PC-3 (cell line): ENCODE measurements at regions not wholly inside any gene's neighbourhood (a gene's known extent, or its start where the extent isn't known, plus 50 kb on each side); places are given as distances from the start of the nearest gene placed in this dataset.

Experiments used
- ATAC-seq: fragments of 200-7000 bp; cut with Tn5 transposase; 2 replicates; pipeline ENCODE4 v1.9.1; 2020; ENCODE audit warnings: mild to moderate bottlenecking, moderate library complexity
- BruUV-seq: library from RNA; stranded (reverse); fragments of 400-500 nt; replicated peaks from 2 replicates; lab custom pipeline; 2021; lab: Mats Ljungman, UMichigan
- CTCF ChIA-PET: fragments of 300-600 bp; sonication (Branson Sonifier 250); formaldehyde crosslinking; loops from one replicate; lab custom pipeline; 2022; ENCODE audit warnings: antibody characterized with exemption; lab: Charles Lee
- POLR2A ChIA-PET: fragments of 300-600 bp; sonication (Branson Sonifier 250); formaldehyde crosslinking; loops from one replicate; lab custom pipeline; 2022; ENCODE audit warnings: antibody characterized with exemption; ENCODE audit not compliant: unreplicated experiment; lab: Charles Lee
- DNase-seq: peaks from one replicate; pipeline ENCODE4 v3.0.0-alpha.2; 2015
- H2AFZ ChIP-seq: fragments of 300-600 bp; sonication (generic); 2 replicates; pipeline ENCODE4 v1.6.0; 2016; ENCODE audit warnings: antibody characterized with exemption, low read length
- H3F3A ChIP-seq: fragments of 300-600 bp; sonication (generic); one replicate; pipeline ENCODE4 v1.6.0; 2017; ENCODE audit warnings: antibody characterized with exemption, low read length, control low read depth, mild to moderate bottlenecking; ENCODE audit not compliant: unreplicated experiment
- H3K27ac ChIP-seq: fragments of 300-600 bp; sonication (generic); 2 replicates; pipeline ENCODE4 v1.5.1; 2016; ENCODE audit warnings: mild to moderate bottlenecking, low read length
- H3K27me3 ChIP-seq: fragments of 300-600 bp; sonication (generic); 2 replicates; pipeline ENCODE4 v1.6.1; 2016; ENCODE audit warnings: low read length, mixed read lengths
- H3K36me3 ChIP-seq: fragments of 300-600 bp; sonication (generic); 2 replicates; pipeline ENCODE4 v1.6.1; 2016; ENCODE audit warnings: low read depth, mixed run types, low read length, mixed read lengths
- H3K4me1 ChIP-seq: fragments of 300-600 bp; sonication (generic); 2 replicates; pipeline ENCODE4 v1.5.1; 2016; ENCODE audit warnings: low read length; ENCODE audit not compliant: insufficient read depth
- H3K4me2 ChIP-seq: fragments of 300-600 bp; sonication (generic); 2 replicates; pipeline ENCODE4 v1.6.0; 2016; ENCODE audit warnings: low read length
- H3K4me3 ChIP-seq: fragments of 300-600 bp; sonication (generic); 2 replicates; pipeline ENCODE4 v1.5.1; 2016; ENCODE audit warnings: mild to moderate bottlenecking, low read length, mixed read lengths
- H3K79me2 ChIP-seq: fragments of 300-600 bp; sonication (generic); 2 replicates; pipeline ENCODE4 v1.6.1; 2017; ENCODE audit warnings: low read length, mixed read lengths
- H3K9ac ChIP-seq: fragments of 300-600 bp; sonication (generic); 2 replicates; pipeline ENCODE4 v1.6.0; 2016; ENCODE audit warnings: mild to moderate bottlenecking, low read length
- H3K9me2 ChIP-seq: fragments of 300-600 bp; sonication (generic); replicated peaks from 2 replicates; pipeline ENCODE4 v1.6.1; 2016; ENCODE audit warnings: mixed run types, low read length, mixed read lengths
- H3K9me3 ChIP-seq: fragments of 300-600 bp; sonication (generic); 2 replicates; pipeline ENCODE4 v1.6.1; 2016; ENCODE audit warnings: low read length, mixed read lengths
- H4K20me1 ChIP-seq: fragments of 300-600 bp; sonication (generic); 2 replicates; pipeline ENCODE4 v1.6.1; 2016; ENCODE audit warnings: low read length, mixed read lengths
- EZH2 ChIP-seq: fragments of 300-600 bp; sonication (generic); IDR thresholded peaks from one replicate; pipeline ENCODE4 v1.6.1; 2017; ENCODE audit warnings: antibody characterized with exemption, mild to moderate bottlenecking, low read length; ENCODE audit not compliant: unreplicated experiment
- EZH2phosphoT487 ChIP-seq: fragments of 300-600 bp; sonication (generic); IDR thresholded peaks from 2 replicates; pipeline ENCODE4 v1.6.1; 2018; ENCODE audit warnings: mild to moderate bottlenecking, antibody characterized with exemption, low read length, borderline replicate concordance
- intact Hi-C: fragments of 100-400 bp; cut with micrococcal nuclease; formaldehyde crosslinking; loops from 2 replicates; pipeline ENCODE4 v1.9.0; 2023
- TF ChIP-seq, protein P1 (sequence below): fragments of 300-600 bp; sonication (generic); conservative IDR thresholded peaks from 2 replicates; pipeline ENCODE4 v1.5.1; 2017; ENCODE audit warnings: antibody characterized with exemption, low read depth, mild to moderate bottlenecking, low read length

DNA sequence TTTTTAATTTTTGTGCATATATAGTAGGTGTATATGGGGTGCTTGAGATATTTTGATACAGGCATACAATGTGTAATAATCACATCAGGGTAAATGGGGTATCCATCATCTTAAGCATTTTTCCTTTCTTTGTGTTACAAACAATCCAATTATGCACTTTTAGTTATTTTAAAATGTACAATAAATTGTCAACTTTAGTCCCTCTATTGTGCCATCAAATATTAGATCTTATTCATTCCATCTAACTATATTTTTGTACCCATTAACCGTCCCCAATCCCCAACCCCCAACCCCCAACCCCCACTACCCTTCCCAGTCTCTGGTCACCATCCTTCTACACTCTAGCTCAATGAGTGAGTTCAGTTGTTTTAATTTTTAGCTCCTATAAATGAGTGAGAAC is 335.1 kb upstream of the C11orf87 start:
- Histone ChIP-seq H3K36me3 (no peaks in the 10 kb centered on the region), H3F3A (no peaks in the 10 kb centered on the region), H3K4me1 (no peaks in the 10 kb centered on the region), H3K79me2 (no peaks in the 10 kb centered on the region), H2AFZ (no peak overlapping the region), H3K27me3 (no peaks in the 10 kb centered on the region), H3K27ac (no peak overlapping the region), H3K9me2 (no peaks in the 10 kb centered on the region), H3K4me3 (no peak overlapping the region), H3K4me2 (no peak overlapping the region), H4K20me1 (no peaks in the 10 kb centered on the region), H3K9me3 (no peaks in the 10 kb centered on the region), H3K9ac (no peak overlapping the region)
- DNase-seq (no peak), ATAC-seq (no peak)
- CTCF ChIA-PET, result no interaction called here
- POLR2A ChIA-PET, result no interaction called here
- BruUV-seq, result no TSS peak
- TF ChIP-seq EZH2, result no peak
- TF ChIP-seq, protein P1, sequence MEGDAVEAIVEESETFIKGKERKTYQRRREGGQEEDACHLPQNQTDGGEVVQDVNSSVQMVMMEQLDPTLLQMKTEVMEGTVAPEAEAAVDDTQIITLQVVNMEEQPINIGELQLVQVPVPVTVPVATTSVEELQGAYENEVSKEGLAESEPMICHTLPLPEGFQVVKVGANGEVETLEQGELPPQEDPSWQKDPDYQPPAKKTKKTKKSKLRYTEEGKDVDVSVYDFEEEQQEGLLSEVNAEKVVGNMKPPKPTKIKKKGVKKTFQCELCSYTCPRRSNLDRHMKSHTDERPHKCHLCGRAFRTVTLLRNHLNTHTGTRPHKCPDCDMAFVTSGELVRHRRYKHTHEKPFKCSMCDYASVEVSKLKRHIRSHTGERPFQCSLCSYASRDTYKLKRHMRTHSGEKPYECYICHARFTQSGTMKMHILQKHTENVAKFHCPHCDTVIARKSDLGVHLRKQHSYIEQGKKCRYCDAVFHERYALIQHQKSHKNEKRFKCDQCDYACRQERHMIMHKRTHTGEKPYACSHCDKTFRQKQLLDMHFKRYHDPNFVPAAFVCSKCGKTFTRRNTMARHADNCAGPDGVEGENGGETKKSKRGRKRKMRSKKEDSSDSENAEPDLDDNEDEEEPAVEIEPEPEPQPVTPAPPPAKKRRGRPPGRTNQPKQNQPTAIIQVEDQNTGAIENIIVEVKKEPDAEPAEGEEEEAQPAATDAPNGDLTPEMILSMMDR, result no peak
- no peak for TF ChIP-seq EZH2phosphoT487
- intact Hi-C loops, result no loop called here

DNA sequence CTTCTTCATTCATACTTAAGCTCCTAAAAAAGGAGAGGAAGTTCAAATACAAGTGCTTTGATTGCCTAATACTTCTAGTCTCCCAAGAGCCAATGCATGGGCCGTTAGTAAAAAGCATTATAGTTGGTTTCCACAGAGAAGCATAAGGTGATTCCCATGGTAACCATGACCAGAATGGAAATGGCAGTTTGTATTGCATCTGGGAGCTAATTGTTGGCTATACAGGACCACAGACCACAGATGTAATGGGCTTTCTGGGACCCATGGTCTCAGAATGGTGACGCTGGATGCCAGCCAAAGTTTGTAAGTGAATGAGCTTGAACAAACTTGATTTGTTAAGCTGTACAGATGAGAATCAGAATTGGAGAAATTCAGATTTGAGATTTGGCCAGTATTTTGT is 333.9 kb upstream of the C11orf87 start:
- H3K27ac ChIP-seq, result no peak overlapping the region
- no peaks in the 10 kb centered on the region for H3K9me3 ChIP-seq
- ATAC-seq (no peak), DNase-seq (no peak)
- POLR2A ChIA-PET, result no interaction called here
- H3F3A ChIP-seq, result no peaks in the 10 kb centered on the region
- no peak overlapping the region for H3K9ac ChIP-seq
- no peak overlapping the region for H2AFZ ChIP-seq
- no peaks in the 10 kb centered on the region for H3K9me2 ChIP-seq
- intact Hi-C loops, result no loop called here
- H3K27me3 ChIP-seq, result no peaks in the 10 kb centered on the region
- no peak overlapping the region for H3K4me3 ChIP-seq
- TF ChIP-seq, protein P1, result no peak
- TF ChIP-seq EZH2 (no peak), EZH2phosphoT487 (no peak)
- H3K4me1 ChIP-seq, result no peaks in the 10 kb centered on the region
- H3K36me3 ChIP-seq, result no peaks in the 10 kb centered on the region
- H4K20me1 ChIP-seq, result no peaks in the 10 kb centered on the region
- H3K4me2 ChIP-seq, result no peak overlapping the region
- CTCF ChIA-PET, result no interaction called here
- H3K79me2 ChIP-seq, result no peaks in the 10 kb centered on the region
- no TSS peak for BruUV-seq

DNA sequence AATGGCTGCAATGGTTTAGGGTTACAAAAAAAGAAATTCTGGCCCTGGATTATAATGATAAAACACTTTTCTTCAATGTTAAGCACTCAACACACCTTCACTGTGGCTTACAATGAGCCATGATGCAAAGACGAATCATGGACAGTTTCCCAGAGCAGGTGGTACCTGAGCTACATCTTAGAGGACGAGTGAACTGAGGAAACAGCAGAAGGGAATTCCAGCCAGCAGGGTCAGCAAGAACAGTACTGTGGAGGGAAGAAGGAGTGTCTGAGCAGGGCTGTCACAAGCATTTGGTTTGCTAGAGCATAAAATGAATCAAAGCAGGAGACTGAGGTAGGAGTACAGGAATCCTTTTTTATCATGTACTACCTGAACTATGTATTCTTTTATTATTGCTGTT is 332.8 kb upstream of the C11orf87 start:
- no peaks in the 10 kb centered on the region for H3K79me2 ChIP-seq
- no peaks in the 10 kb centered on the region for H4K20me1 ChIP-seq
- no peaks in the 10 kb centered on the region for H3K36me3 ChIP-seq
- ATAC-seq (no peak), DNase-seq (no peak)
- H3K4me2 ChIP-seq, result no peak overlapping the region
- intact Hi-C loops, result no loop called here
- H3K4me1 ChIP-seq, result no peaks in the 10 kb centered on the region
- no peaks in the 10 kb centered on the region for H3K27me3 ChIP-seq
- H3K4me3 ChIP-seq, result no peak overlapping the region
- no peak for TF ChIP-seq EZH2phosphoT487
- TF ChIP-seq, protein P1, result no peak
- TF ChIP-seq EZH2, result no peak
- peak overlapping the region; percentile 21; the same call in 1 of the 2 replicates for H2AFZ ChIP-seq
- no TSS peak for BruUV-seq
- ChIA-PET CTCF (interaction anchor here (0.7 kb wide), 1 partner anchor 232 kb away, joined by 3 read pairs; no protein-coding TSS in a partner anchor), POLR2A (no interaction called here)
- H3K9me3 ChIP-seq, result no peaks in the 10 kb centered on the region
- H3K9me2 ChIP-seq, result no peaks in the 10 kb centered on the region
- no peak overlapping the region for H3K27ac ChIP-seq
- no peak overlapping the region for H3K9ac ChIP-seq
- H3F3A ChIP-seq, result no peaks in the 10 kb centered on the region
